ENCODE measurements at regions not wholly inside any gene's neighbourhood (a gene's known extent, or its start where the extent isn't known, plus 50 kb on each side); places are given as distances from the start of the nearest gene placed in this dataset.

GRCh38 chr6:163720460-163721235 lies 306.1 kb downstream of the QKI start:
- no peak for TF ChIP-seq SMC3 (conservative IDR thresholded peaks at IDR 0.05; ENCODE audit: poor library complexity)
- TF ChIP-seq POLR2AphosphoS5 (IDR thresholded peaks at IDR 0.05) = no peak
- no peak for TF ChIP-seq MXI1 (conservative IDR thresholded peaks at IDR 0.05; ENCODE audit: poor library complexity, severe bottlenecking)
- no peak for TF ChIP-seq TAF1 (IDR thresholded peaks at IDR 0.05; ENCODE audit: low read depth)
- TF ChIP-seq EP300 (conservative IDR thresholded peaks at IDR 0.05; ENCODE audit: poor library complexity, severe bottlenecking) = no peak
- H3K9ac ChIP-seq (ENCODE audit: low read length) = no peak overlapping the region
- no peaks in the 10 kb centered on the region for H3K27me3 ChIP-seq (ENCODE audit: insufficient read depth, low read depth, low read length)
- H3K79me2 ChIP-seq (replicated peaks; ENCODE audit: insufficient read depth, low read length) = no peaks in the 10 kb centered on the region
- no peaks in the 10 kb centered on the region for H3K36me3 ChIP-seq (ENCODE audit: insufficient read depth, low read length)
- no peaks in the 10 kb centered on the region for H4K20me1 ChIP-seq (ENCODE audit: insufficient read depth)
- H3K9me3 ChIP-seq (ENCODE audit: low read length) = no peaks in the 10 kb centered on the region
- H2AFZ ChIP-seq (ENCODE audit: low read depth, low read length) = no peak overlapping the region
- no peaks in the 10 kb centered on the region for H3K9me2 ChIP-seq (ENCODE audit: insufficient read depth, low read length)
- no peak overlapping the region for H3K4me2 ChIP-seq (ENCODE audit: low read length)
- H3K4me3 ChIP-seq (ENCODE audit: low read length) = no peak overlapping the region
- H3K27ac ChIP-seq (ENCODE audit: low read length) = no peak overlapping the region
- H3F3A ChIP-seq (ENCODE audit: insufficient read depth, low read length, poor library complexity, severe bottlenecking) = no peaks in the 10 kb centered on the region

GRCh38 chr6:163720005-163720404 lies 305.5 kb downstream of the QKI start:
- H3K4me3 ChIP-seq (ENCODE audit: low read length) = no peak overlapping the region
- H3K27me3 ChIP-seq (ENCODE audit: insufficient read depth, low read depth, low read length) = no peaks in the 10 kb centered on the region
- H4K20me1 ChIP-seq (ENCODE audit: insufficient read depth) = no peaks in the 10 kb centered on the region
- H3K9me3 ChIP-seq (ENCODE audit: low read length) = no peaks in the 10 kb centered on the region
- H3K36me3 ChIP-seq (ENCODE audit: insufficient read depth, low read length) = no peaks in the 10 kb centered on the region
- H3K4me2 ChIP-seq (ENCODE audit: low read length) = no peak overlapping the region
- TF ChIP-seq SMC3 (conservative IDR thresholded peaks at IDR 0.05; ENCODE audit: poor library complexity) (no peak), MXI1 (conservative IDR thresholded peaks at IDR 0.05; ENCODE audit: poor library complexity, severe bottlenecking) (no peak), EZH2 (IDR thresholded peaks at IDR 0.05; ENCODE audit: borderline replicate concordance, insufficient read depth, low read length, poor library complexity, severe bottlenecking) (no peak), TAF1 (IDR thresholded peaks at IDR 0.05; ENCODE audit: low read depth) (no peak), REST (IDR thresholded peaks at IDR 0.05; ENCODE audit: borderline replicate concordance) (no peak), EP300 (conservative IDR thresholded peaks at IDR 0.05; ENCODE audit: poor library complexity, severe bottlenecking) (no peak), RAD21 (conservative IDR thresholded peaks at IDR 0.05) (no peak), POLR2AphosphoS5 (IDR thresholded peaks at IDR 0.05) (no peak)
- TF ChIP-seq, protein P1, sequence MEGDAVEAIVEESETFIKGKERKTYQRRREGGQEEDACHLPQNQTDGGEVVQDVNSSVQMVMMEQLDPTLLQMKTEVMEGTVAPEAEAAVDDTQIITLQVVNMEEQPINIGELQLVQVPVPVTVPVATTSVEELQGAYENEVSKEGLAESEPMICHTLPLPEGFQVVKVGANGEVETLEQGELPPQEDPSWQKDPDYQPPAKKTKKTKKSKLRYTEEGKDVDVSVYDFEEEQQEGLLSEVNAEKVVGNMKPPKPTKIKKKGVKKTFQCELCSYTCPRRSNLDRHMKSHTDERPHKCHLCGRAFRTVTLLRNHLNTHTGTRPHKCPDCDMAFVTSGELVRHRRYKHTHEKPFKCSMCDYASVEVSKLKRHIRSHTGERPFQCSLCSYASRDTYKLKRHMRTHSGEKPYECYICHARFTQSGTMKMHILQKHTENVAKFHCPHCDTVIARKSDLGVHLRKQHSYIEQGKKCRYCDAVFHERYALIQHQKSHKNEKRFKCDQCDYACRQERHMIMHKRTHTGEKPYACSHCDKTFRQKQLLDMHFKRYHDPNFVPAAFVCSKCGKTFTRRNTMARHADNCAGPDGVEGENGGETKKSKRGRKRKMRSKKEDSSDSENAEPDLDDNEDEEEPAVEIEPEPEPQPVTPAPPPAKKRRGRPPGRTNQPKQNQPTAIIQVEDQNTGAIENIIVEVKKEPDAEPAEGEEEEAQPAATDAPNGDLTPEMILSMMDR (IDR thresholded peaks at IDR 0.05; ENCODE audit: poor library complexity, severe bottlenecking) = no peak
- H2AFZ ChIP-seq (ENCODE audit: low read depth, low read length) = no peak overlapping the region
- H3K27ac ChIP-seq (ENCODE audit: low read length) = no peak overlapping the region
- no peaks in the 10 kb centered on the region for H3F3A ChIP-seq (ENCODE audit: insufficient read depth, low read length, poor library complexity, severe bottlenecking)
- H3K9me2 ChIP-seq (ENCODE audit: insufficient read depth, low read length) = no peaks in the 10 kb centered on the region
- no peaks in the 10 kb centered on the region for H3K79me2 ChIP-seq (replicated peaks; ENCODE audit: insufficient read depth, low read length)
- no peak overlapping the region for H3K9ac ChIP-seq (ENCODE audit: low read length)

Measured in neural cell (in vitro differentiated cells).